ENCODE measurements at regions not wholly inside any gene's neighbourhood (a gene's known extent, or its start where the extent isn't known, plus 50 kb on each side); places are given as distances from the start of the nearest gene placed in this dataset.

GRCh38 chr10:78200686-78201085 is 167.0 kb downstream of the RPS24 start:
- TF ChIP-seq, protein P1, sequence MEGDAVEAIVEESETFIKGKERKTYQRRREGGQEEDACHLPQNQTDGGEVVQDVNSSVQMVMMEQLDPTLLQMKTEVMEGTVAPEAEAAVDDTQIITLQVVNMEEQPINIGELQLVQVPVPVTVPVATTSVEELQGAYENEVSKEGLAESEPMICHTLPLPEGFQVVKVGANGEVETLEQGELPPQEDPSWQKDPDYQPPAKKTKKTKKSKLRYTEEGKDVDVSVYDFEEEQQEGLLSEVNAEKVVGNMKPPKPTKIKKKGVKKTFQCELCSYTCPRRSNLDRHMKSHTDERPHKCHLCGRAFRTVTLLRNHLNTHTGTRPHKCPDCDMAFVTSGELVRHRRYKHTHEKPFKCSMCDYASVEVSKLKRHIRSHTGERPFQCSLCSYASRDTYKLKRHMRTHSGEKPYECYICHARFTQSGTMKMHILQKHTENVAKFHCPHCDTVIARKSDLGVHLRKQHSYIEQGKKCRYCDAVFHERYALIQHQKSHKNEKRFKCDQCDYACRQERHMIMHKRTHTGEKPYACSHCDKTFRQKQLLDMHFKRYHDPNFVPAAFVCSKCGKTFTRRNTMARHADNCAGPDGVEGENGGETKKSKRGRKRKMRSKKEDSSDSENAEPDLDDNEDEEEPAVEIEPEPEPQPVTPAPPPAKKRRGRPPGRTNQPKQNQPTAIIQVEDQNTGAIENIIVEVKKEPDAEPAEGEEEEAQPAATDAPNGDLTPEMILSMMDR (IDR thresholded peaks at IDR 0.05): no peak
- no peak for TF ChIP-seq POLR2A (IDR thresholded peaks at IDR 0.05)
